ENCODE measurements at regions not wholly inside any gene's neighbourhood (a gene's known extent, or its start where the extent isn't known, plus 50 kb on each side); places are given as distances from the start of the nearest gene placed in this dataset.

DNA sequence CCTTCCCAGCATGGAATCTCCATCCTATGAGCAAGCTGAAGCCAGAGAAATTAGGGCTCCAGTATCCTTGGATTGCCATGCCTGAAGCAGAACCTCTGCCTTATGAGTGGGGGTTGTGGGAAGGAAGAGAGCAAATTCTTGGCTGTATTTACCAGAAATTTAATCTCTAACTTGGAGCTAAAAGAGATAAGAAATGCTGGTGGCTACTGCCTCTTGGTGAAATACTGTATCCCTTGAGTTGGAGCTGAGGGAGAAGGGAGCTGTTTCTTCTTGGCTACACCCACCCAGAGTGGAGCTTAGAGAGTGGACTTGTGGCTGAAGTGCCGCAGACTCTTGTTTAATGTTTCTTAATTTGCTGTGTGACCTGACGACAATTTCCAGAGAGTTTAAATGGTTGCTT is 447.3 kb downstream of the ARHGEF28 start:
- no peak for DNase-seq

DNA sequence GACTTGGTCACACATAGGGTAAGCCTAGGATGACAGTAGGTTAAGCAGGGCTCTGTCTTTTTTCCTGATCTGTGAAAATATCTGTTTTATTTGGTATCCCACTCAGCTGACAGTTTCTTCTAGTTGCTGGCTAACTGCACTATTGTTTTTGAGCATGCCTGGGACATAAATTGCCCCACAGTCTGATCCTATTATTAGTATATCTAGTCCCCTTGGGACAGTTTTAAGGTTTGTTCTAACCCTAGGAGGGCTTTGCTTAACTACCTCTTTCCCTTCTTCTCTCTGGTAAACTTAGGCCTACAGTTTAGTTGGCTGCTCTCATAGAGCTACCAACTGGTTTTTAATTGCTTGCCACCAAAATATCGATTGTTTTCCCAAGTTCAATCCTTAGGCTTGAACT is 446.6 kb downstream of the ARHGEF28 start:
- DNase-seq, result no peak

DNA sequence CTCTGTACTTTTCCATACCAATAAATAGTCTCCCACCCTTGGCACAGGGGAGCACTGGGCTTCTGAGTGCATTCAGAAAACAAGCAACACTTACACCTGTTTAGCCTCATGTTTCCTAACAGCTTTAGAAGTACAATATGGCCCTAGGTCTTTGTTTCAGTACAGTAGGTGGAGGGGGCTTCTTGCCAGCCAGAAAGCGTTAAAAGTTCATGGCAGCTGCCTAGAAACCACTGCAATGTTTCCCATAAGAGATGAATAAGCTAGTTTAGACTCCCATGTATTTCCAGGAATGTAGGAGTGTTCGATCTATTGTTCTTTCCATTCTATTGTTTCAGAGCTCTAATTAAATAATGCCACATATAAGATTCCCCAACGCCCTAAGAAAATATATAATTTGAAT is 444.8 kb downstream of the ARHGEF28 start:
- no peak for DNase-seq

DNA sequence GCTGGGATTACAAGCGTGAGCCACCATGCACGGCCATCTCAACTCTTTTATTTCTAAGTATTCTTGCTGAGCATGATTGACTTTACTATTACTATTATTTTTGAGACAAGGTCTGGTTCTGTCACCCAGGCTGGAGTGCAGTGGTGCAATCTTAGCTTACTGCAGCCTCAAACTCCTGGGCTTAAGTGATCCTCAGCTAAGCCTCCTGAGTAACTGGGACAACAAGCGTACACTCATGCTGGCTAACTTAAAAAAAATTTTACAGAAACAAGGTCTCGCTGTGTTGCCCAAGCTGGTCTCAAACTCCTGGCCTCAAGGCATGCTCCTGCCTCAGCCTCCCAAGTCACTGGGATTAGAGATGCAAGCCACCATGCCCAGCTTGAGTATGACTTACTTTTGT is 443.7 kb downstream of the ARHGEF28 start:
- DNase-seq, result no peak

DNA sequence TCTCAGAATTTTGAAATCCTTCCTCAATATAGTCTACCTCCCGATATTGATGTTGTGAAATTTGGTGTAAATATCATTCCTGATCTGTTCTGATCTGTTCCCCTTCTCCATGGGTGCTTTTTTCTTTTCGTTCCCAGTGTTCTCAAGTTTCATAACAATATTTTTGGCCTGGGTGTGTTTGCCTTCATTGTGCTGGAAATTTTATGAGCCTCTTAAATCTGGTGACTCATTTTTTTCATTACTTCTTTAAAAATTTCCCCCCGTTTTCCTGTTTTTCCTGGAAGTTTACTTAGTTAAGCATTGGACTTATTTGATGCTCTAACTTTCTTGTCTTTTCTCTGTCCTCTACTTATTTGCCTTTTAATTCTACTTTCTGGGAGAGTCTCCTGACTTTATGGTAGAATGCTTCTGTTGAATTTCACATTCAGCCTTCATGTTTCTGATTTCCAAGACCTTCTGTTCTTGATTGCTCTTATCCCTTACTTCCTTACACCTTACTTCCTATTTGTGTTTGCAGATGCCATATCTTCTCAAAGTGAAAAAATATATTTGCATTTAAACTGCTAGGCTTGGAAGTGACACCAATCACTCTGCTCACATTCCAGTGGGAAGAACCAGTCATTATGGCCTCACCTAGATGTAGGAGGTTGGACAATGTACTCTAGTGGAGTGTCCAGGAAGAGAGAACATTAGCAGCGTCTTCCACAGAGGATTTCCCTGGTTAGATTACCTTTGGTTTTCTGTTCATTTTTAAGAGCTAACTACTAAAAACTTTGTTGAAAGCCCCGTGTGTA is 441.9 kb downstream of the ARHGEF28 start:
- DNase-seq, result no peak

DNA sequence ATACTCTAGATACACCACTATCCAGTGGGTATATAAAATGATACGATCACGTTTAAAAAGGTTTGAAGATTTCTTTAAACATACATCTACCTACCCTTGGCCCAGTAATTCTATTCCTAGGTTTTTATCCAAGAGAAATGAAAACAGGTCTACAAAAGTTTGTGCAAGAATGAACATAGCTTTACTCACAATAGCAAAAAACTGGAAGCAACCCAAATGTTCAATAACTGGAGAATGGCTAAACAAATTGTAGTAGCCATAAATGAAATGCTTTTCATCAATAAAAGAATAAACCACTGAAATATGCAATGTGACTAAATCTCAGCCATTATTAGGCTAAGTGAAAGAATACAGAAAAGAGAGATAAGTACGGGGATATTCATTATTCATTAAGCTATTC is 438.9 kb downstream of the ARHGEF28 start:
- no peak for DNase-seq

DNA sequence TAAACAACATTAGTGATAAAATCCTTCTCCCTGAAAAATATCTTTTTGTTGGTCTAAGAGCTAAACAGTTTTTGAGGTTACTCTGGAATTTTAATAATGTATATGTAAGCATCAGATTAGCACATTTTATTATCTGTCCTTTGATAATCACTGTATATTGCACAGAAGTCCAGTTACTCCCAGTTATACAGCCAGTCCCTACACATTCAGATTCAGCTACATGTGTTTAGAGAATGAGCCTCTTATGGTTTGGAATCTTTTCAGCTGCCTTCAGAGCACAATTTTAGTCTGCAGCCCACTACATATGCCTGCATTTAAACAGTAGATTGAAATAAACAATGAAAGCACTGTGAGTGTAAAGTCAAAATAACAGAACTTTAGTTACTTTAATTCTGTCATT is 438.2 kb downstream of the ARHGEF28 start:
- DNase-seq, result no peak

DNA sequence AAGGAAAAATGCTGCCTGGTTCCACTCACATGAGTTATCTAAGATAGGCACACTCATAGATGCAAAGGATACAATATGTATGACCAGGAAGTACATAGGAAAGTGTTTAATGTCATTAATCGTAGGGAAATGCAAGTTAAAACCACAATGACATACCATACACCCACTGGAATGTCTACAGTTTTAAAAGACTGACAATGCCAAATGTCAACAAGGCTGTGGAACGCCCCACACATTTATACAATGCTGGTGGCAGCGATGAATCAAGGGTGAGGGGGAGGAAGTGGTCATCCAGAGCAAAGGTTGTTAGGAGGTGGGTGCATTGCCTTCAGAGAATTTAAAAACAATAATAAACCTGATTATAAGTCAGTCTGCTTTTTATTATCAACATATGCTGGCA is 437.8 kb downstream of the ARHGEF28 start:
- DNase-seq, result no peak

DNA sequence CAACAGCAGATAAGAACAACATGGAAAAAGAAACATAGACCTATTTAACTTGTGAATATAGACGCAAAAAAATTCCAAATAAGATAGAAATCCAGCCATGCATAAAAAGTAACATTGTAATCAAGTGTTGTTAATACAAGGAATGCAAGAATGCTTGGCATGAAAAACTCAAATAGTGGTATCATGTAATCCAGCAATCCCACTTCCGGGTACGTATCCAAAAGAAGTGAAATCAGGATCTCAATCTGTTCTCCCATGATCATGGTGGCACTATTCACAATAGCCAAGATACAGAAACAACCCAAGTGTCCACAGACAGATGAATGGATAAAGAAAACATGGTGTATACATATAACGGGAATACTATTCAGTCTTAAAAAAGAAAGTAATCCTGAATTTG is 437.4 kb downstream of the ARHGEF28 start:
- no peak for DNase-seq

DNA sequence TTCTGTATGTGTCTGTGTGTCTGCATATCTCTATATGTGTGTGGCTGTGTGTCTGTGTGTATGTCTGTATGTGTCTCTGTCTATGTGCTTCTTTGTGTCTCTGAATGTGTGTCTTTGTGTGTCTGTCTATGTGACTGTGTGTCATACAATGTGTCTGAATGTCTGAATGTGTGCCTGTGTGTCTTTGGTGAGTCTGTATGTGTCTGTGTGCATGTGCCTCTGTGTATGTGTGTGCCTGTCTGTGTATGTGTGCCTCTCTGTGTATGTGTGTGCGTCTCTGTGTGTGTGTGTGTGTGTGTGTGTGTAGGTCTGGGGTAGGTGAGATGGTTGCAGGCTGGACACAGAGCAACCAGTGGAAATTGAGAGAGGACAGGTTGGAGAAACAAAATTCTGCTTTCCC is 435.3 kb downstream of the ARHGEF28 start:
- DNase-seq, result no peak

DNA sequence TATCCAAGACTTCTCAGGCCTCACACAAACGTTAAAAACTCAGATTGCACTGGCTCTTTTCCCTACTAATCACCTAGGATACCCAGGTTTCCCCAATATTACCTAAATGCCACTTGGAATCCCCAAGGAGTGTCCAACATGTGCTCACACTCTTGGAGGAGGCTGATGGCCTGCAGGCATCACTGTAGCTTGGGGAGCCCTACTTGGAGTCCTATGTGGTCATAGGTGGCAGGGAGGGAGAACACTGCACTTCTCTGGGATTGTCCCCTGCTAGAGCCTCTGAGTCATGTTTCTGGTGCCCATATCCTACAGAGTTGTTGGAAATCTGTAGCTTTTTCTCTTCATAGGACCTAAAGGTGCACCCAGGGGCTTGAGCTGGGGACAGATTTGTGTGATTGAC is 433.7 kb downstream of the ARHGEF28 start:
- no peak for DNase-seq

DNA sequence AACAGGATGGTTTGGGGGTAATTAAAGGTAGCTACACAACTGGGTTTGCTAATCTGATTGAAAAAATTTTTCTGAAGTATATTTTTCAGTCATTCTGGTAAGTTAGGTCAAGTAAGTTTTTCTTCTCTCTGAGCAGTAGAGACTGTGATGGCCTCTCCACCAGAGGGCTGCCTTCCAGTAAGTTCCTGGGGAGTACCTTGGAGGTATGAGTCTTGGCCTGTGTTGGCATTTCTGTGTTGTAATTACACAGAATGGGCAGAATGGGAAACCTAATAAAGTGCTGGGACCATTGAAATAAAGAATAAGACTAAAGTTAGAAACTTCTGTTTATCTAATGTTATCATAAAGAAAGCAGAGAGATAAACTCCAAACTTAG is 430.8 kb downstream of the ARHGEF28 start:
- DNase-seq, result peak in 1 of 2 donors; percentile 15

DNA sequence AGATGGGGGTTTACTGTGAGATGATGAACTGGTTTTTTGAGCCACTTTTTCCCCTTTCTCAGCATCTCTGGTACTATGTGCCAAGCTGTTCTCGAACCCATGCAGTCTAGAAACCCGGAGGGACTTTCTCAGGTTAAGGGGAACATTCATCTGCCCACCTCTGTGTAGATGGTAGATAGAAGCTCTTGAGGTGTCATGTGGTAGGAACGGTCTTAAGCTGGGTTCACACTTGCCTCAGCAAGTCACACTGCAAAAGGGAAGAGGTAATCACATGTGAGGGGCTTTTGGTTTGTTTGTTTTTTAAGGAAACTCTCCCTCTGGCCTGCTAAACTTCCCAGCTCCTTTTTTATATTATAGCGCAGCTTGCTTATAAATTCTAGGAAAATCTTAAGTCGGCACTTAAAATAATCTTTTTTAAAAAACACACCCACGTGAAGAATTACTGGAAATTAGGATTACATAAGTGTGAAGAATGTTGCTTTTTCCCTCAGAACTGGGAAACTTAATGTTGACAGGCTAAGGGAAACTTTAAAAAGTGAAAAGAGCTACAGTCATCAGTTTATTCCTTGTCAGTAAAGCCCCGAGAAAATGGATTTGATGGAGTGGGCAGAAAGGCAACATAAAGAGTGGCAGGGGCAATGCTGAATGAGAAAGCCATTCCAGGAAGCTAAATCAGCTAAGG is 430.3 kb downstream of the ARHGEF28 start:
- no peak for DNase-seq

DNA sequence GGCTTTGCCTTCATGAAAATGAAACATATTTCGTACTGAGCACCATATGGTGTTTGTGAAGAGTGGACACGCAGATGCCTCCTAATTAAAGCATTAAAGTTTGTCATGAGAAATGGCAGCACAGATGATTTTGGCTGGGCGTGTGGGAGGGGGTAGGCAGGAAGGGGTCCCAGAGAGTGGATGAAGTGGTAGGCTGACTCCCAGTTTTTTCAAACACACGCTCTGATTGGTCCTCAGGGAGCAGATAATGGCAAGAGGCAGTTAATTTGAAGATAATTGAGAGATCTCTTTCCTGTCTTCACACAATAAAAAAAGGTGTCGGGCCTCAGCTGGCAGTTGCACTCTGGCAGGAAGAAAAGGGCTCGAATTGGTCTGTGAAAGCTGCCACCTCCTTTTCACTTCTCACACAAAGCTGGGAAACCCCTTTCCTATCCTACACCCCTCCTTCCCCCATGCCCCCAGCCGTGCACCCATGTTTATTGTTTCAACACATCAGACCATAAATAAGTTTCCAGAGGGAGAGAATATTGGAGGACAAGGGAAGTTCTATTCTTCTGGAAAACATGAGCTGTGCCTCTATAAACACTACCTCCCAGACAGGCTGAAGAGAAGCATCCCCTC is 429.6 kb downstream of the ARHGEF28 start:
- no peak for DNase-seq

DNA sequence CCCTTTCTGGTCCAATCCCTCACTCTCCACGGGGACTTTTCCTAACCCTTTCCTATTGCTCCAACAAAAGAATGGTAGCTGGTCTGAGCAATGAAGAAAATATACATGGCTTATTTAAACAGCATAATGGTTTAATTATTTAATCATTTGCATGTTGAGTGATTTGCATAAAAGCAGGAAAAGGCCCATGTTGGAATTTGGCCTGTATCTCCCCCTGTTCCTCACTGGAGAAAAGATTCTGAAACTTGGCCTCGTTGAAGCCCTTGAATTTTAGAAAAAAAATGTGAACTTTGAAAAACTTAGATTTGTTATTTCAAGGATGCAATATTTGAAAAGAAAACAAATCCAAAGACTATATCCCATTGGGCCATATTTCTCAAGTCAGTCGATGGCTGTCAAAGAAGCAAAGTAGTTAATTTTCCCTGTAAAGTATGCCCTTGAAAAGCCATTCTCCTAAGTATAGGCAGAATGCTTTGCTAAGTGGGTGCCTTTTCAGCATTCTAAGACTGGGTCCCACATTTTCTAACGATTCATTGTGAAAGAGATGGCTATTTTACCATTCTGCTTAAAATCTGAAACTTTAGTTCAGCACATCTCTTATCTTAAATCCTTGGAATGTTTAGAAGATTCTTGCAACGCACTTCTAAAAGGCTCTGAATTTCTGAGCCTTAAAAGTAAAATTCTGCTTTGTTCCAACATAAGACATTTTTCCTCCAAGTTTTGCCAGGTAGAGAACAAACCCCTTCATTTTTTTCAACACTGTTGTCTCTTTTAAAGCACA is 428.8 kb downstream of the ARHGEF28 start:
- DNase-seq, result no peak

DNA sequence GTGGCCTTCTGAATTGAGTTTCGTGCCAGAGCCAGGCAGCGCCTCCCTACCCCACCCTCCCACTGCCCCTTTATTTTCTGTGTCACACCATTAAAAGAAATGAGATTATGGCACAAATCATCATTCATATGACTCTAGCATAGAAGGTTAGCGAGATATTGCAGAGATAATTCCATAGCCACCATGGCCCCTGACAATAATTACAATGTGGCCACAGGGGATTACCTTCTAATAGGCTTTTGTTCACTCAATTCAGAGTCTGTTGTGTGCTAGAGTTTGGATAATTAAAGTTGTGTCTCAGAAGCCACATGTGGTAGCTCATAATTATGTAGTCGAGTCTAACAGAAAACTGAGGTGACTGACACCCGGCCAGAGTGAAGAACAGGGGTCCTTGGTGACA is 428.1 kb downstream of the ARHGEF28 start:
- no peak for DNase-seq

DNA sequence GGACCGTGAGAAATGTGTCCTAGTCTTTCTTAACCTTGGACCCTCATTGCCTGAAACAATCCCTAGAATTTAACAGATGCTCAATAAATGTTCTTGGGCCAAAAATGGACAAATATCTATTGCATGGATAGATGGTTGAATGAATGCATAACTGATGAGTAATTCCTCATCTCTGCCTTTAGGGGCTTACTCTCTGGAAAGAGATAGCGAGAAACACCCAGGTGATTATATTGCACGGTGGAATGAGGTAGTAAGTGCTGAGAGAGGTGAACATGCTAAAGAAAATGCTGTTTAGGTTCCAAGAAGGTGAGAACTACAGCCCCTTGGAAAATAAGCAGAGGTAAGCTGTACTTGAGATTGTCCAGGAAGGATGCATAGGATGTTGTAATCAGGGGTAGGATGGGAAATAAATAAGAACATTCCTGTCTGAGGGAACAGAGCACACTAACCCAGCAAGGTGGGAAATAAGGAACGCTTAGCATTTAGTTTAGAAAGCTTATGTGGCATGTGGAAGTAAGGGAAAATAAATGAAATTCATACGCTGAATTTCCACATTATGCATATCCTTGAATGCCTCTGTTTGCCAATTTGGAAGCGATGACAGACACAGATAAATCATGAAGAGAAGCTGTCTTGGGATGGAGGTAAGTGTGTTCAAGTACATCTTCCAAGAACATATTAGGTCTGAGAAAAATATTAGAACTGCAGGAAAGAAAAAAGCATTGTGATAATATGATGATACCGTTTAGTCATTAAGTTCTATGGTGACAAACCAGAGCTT is 426.6 kb downstream of the ARHGEF28 start:
- no peak for DNase-seq

DNA sequence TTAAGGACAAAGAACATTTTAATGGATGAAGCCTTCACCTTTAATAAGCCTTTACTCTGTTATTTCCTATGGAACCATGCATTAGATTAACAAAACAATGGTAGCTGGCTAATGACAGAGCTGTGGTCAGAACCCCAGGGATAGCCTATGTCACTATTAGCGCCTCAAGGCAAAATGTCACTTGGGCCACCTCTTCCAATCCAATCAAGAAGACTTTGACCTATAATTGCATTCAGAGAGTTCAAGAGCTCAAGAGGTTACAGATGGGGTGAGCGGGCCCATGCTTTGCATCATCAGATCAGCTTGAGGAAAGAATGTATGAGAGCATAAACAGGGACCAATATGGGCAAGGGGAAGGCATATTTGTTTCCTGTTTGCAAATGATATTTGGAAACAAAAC is 425.1 kb downstream of the ARHGEF28 start:
- DNase-seq, result no peak

DNA sequence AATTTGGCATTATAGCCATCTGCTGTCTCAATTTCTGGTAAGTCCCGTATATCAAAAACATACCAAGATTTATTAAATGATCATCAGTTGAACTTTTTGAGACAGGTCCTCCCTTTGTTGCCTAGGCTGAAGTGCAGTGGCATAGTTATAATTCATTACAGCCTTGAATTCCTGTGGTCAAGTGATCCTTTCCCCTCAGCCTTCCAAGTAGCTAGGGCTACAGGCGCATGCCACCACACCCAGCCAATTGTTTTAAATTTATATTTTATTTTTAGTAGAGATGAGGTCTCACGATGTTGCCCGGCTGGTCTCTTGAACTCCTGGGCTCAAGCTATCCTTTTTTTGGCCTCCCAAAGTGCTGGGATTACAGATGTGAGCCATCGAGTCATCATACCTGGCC is 418.9 kb downstream of the ARHGEF28 start:
- no peak for DNase-seq

DNA sequence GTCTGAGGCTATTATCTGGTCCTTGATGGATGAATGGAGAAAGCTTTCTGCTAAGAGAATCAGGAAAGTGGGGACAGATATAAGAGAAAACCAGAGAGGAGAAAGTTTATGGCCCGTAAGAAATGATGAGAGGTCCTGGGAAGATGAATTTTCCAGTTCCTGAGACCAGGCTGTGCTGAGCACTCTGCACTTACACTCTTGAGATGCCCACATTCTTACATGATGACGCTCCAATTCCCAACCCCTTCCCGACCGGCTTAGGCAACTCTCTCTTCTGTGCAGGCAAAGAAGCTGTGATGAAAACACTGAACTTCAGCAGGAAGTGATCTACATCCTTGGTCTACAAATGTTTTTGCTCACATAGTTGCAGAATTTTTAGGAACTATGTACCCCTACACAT is 417.0 kb downstream of the ARHGEF28 start:
- no peak for DNase-seq

DNA sequence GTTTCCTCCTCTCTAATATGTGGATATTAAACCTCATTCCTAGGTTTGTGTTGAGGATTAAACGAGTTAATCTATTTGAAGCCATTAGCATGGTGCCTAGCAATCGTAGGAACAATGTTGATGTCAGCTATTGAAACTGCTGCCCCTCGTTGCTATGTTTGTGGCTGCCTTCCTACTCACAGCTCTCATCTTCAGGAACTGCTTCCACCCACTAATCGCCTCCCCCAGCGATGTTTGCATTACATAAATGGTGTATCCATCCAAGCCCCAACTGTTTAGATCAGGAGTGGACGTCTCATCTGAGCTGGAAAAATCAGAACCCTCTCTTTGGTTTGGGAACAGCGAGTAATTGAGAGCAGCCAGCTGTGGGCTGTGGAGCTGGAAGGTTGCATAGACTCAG is 416.6 kb downstream of the ARHGEF28 start:
- no peak for DNase-seq

DNA sequence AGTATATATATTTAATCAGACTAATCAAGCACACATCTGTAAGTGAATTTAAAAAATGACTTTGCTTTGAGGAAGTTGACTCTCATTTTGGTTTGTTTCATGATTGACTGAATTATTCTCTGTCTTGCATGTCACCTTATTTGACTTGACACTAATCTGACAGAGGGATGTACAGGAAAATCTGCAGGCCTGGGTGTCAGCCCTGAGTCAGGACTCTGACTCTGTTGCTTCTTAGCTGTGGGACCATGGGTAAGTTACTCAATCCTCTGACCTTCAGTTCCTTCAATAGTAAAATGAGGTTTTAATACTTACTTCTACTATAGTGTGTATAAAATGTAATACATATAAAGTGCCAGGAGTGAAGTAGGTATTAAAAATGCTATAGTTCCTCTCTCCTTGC is 415.9 kb downstream of the ARHGEF28 start:
- no peak for DNase-seq
